ENCODE measurements at regions not wholly inside any gene's neighbourhood (a gene's known extent, or its start where the extent isn't known, plus 50 kb on each side); places are given as distances from the start of the nearest gene placed in this dataset.
"Not testable (repeated sequence)": the region's sequence is repeated elsewhere in the genome, so short reads cannot be mapped to it uniquely, and the experiment has no call there.

DNA sequence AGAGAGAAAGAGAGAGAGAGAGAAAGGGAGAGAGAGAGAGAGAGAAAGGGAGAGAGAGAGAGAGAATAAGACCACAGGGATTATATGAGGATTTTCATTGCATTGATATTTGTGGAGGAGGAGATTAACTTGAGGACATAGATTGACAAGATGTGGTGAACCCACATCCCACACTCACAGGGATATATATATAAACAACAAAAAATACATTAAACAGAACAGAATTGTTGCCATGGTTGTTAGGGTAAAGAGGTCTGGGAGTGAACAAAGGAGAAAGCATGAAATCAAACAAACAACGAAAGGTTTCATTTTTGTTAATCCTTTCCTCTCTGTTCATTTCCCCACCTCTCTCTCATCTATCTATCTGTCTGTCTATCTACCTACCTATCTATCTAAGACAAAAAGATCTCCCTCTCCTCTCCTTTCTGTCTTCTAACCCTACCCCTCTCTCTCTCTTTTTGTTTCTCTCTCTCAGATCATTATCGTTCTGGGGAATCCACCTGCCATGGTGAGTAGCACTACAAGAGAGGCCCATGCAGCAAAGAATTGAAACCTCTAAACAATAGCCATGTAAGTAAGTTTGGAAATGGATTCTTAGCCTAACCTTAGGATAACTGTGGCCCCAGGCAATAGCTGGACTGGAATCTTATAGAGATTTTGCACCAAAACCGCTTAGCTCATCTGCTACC lies 280.9 kb downstream of the RAP2B start:
- DNase-seq (ENCODE audit: low read depth): no peak

DNA sequence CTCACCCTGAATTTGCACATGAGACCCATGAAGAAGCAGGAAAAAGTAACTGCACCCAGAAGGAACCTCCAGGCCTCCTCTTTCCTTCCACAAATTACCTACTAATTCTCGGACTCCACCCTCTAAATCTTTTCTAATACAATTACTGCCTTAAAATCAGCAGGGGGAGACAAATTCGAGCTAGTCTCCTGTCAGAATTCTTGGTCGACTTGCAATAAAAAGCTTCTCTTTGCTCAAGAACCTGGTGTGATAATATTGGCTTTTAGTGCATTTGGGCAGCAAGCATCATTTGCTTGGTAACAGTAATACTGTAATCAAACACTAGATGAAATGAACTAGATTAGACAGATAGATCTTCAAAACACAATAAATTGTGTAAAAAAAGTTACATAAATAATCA lies 281.9 kb downstream of the RAP2B start:
- DNase-seq (ENCODE audit: low read depth): no peak

DNA sequence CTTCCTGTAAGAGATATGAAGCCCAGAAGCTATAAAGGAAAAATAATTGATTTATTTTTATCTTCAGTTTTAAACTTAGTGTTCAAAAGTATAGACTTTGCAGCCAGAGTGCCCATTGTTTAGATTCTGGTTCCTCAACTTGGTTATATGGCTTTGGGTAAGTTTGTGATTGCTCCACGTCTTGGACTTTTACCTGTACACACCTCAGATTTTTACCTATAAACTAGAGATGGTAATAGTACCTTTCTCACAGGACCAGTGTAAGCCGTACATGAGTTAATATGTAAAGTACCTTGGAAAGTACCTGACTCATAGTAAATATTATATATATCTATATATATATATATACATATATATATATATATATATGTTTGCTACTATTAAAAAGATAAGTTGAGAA lies 283.8 kb downstream of the RAP2B start:
- DNase-seq (ENCODE audit: low read depth): no peak

DNA sequence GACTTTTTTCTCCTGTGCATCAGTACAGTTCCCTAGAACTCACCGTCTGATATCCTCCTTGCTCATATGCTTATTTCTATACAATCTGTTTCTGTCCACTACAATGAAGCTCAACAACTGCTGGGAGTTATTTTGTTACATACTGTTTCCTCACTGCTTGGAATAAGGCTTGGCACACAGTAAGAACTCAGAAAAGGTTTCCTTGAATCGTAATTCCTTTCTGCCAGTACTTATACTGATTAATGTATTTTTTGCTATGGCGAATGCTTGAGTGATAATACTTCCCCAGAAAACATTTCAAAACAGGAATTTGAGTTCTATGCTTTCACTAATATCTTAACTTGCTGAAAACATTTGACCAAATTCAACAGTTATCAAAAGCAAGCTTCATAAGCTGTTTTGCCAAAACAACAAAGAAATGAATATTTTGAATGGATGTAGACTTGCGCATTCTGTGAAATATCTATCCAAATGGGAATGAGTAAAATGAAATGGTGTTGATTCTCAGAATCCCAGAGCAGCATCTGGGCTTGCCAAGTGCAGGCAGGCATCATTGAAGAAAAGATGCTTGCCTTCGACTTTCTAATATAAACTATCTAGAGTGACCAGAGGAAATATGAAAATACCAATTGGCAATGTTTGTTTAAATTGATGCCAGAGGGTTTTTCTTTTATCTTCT lies 286.3 kb downstream of the RAP2B start:
- DNase-seq (ENCODE audit: low read depth): no peak

DNA sequence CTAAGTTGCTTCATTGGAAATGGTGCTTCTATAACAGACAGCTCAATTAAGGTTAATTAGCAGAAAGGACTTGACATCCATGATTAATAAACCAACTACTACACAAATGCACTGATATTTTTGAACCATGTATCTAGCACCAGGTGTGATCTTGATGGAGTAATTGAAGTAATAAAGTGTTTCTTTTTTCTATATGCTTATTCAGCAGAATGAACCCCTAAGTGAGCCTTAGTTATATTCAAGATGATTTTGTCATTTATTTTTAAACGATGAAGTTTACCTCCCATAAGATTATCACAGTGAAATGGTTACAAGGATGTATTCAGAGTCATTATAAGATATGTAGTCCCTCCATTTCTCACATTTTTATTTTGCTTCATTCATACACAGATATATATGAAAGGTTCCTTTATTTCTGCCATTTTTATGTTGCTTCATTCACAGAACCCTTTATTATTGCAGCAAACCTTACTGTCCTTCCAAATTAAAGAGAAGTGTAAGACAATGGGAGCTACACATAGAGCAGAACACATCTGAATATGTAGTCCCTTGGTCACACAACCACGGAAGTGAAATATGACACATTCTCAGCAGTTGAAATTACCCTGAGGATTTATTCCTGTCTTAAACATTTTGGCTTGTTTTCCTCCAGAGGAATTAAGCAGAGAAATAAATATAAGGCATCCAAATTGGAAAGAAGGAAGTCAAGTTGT lies 295.0 kb downstream of the RAP2B start:
- no peak for DNase-seq (ENCODE audit: low read depth)

DNA sequence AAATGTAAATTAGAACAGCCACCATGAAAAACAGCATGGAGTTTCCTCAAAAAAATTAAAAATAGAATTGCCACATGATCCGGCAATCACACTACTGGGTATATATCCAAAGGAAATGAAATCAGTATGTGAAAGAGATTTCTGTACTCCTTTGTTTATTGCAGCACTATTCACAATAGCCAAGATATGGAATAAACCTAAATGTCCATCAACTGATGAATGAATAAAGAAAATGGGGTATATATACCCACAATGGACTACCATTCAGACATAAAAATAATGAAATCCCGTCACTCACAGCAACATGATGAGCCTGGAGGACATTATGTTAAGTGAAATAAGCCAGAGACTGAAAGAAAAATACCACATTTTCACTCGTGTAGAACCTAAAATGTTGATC lies 296.9 kb downstream of the RAP2B start:
- DNase-seq (ENCODE audit: low read depth): no peak

DNA sequence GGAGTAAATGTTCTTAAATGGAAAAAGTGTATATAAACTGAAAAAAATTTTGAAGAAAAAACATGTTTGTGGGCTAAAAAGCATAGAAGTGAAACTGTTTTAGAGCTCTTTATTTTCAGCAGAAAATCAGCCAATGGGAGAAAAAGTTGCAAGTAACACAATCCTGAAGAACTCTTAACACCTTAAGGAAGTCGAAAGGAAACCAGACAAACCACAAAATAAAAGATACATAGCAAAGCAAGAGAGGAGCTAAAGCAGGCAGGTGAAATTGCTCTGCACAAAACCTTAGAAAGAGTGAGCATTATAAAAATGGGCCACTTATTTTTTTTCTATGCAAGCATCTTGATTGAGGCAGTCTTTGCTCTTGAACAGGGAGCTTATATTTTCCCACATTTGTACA lies 300.5 kb downstream of the RAP2B start:
- no peak for DNase-seq (ENCODE audit: low read depth)

DNA sequence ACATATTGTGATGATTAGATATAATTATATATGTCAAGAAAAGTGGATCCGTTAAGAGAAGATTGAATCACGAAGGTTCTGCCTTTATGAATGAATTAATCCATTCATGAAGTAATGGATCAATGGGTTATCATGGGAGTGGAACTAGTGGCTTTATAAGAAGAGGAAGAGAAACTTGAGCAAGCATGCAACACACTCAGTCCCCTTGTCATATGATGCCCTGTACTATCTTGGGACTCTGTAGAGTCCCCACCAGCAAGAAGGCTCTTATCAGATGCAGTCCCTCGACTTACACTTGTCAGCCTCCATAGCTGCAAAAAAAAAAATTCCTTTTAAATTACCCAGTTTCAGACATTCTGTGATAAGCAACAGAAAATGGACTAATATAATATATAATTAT lies 301.9 kb downstream of the RAP2B start:
- DNase-seq (ENCODE audit: low read depth): no peak

DNA sequence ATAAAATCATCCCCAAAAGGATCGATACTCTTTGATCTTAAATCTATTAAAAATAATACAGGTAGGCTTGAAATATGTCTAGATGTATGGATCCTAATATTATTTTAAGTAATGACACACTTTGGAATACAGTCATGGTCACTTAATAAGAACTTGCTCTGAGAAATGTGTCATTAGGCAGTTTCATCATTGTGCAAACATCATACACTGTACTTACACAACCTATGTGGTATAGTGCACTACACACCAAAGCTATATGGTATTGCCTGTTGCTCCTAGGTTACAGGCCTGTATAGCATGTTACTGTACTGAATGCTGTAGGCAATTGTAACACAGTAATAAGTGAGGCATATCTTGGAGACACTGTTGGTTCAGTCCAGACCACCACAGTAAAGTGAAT lies 307.1 kb downstream of the RAP2B start:
- no peak for DNase-seq (ENCODE audit: low read depth)

DNA sequence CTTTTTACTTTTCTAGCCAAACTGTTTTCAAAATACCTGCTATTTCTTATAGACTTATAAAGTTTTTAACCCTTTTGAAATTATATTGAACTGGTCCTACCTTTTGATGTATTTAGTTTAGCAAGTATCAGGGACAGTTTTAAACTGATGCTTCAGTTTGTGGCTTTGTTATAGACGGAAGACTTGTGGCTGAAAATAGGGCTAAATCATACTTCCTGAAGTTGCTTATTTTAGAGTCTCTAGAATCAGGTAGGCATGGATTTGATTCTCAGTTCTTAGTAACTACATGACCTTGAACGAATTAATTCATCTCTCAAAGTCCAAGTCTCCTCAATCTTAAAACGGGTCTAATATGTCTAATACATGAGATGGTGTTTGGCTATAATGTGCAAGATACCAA lies 322.8 kb downstream of the RAP2B start:
- no peak for DNase-seq (ENCODE audit: low read depth)

DNA sequence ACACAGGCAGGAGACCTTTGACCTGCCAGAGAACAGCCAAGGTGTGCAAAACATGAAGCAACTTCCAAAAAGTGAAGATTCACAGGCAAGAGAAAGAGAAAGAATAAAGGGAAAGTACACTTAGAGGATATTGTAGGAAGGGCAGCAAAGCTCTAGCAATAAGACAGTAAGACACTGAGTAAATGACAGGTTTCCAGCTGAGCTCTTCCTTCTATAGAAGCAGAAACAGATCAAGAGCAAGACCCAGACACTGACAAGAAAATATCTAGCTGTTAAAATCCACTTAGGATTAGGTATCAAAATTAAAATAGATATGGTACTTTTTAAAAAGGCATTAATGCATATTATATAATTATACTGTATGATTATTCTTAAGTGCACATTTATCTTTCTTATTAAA lies 333.4 kb downstream of the RAP2B start:
- no peak for DNase-seq (ENCODE audit: low read depth)

DNA sequence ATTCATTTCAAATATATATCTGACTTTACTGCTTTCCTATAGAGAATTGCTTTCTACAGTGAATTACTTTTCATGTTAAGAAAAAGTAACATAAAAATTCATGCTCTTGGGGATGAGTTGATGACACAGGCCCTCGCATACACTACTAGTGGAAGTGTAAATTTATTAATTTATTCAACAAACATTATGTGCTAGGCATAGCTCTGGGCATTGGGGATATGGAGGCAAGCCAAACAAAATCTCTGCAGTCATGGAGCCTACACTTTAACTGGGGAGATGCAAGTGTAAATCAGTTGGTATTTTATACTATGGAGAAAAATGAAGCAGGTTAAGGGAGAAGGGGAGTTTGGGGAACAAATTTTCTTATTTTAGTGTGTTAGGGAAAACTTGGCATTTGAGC lies 340.7 kb downstream of the RAP2B start:
- DNase-seq (ENCODE audit: low read depth): no peak

DNA sequence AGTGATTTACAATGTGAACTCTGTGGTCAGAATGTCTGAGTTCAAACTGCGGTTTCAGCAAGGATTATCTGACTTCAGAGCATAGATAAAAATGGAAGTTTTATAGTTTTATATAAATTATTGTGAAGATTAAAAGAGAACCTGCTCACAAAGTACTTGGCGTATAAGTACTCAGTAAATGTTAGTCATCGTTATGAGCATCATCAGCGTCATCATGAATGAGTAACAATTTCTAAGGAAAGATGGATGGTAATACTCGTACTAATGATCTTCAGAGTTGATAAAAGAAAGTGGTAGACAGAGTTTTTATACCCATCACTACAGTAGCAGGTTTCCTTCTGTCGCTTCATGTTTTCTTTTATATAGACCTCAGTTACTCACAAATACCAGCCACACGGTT lies 341.8 kb downstream of the RAP2B start:
- no peak for DNase-seq (ENCODE audit: low read depth)

DNA sequence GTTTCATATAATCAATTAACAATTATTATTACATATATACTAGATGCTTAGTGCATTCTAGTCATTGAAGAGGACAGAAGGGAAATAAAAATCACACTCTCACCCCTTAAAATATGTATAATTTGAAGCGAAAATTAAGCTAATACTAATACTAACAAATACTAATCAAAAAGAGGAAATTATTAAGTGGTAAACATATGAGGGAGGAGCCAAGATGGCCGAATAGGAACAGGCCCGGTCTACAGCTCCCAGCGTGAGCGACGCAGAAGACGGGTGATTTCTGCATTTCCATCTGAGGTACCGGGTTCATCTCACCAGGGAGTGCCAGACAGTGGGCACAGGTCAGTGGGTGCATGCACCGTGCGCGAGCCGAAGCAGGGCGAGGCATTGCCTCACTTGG lies 344.2 kb downstream of the RAP2B start:
- DNase-seq (ENCODE audit: low read depth): not testable (repeated sequence)

DNA sequence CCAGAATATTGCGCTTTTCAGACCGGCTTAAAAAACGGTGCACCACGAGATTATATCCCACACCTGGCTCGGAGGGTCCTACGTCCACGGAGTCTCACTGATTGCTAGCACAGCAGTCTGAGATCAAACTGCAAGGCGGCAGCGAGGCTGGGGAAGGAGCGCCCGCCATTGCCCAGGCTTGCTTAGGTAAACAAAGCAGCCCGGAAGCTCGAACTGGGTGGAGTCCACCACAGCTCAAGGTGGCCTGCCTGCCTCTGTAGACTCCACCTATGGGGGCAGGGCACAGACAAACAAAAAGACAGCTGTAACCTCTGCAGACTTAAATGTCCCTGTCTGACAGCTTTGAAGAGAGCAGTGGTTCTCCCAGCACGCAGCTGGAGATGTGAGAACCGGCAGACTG lies 344.7 kb downstream of the RAP2B start:
- not testable (repeated sequence) for DNase-seq (ENCODE audit: low read depth)

DNA sequence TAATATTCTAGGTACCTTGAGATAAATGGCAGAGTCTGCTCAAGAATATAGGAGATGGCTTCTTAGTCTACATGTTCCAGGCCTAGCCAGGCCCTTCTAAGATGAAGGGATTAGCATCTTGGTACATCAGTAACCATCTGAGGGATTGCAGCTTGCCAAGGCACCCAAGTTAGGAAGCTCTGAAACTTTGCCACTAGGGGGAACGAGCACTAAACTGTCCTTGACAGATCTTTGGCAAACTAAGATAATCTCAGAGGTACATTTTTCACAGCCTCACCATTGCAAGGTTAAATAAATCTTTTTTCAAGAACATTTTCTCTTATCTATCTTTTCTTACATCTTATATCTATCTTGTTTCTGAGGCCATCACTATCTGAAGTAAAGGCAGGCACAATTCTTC lies 351.2 kb downstream of the RAP2B start:
- DNase-seq (ENCODE audit: low read depth): no peak

DNA sequence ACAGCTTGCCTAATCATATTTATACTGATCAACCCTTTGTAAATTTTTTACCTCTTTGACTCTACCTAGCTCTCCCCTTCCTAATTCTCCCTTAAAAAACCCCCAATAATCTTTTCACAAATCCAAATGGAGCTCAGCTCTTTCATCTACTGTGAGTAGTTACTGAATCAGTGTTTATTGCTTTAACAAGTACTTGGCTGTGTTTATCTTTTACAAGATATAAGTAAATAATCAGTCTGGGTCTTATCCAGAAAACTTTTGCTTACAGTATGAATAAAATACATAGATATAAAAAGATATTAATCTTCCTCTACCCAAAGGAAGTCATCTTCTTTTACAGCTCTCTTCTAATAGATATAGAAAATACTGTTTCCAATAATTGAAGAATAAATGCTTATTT lies 366.4 kb downstream of the RAP2B start:
- no peak for DNase-seq (ENCODE audit: low read depth)

DNA sequence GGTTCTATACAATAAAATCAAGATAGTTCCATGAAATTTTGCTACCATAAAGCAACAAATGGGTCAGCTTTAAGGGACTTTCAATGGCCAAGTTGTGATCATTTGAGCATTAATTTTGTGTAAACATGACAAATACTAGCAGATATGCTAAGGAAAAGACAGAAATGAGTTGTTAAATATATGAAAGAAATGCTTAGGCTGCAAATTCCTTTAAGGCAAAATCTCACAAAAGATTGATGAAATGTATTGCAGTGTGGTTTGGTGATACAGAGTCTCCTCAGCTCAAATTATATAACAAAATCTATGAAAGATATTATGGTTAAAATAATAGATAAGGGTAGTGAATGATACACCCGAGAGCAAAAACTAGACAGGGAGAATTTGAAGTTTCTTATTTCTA lies 377.2 kb downstream of the RAP2B start:
- no peak for DNase-seq (ENCODE audit: low read depth)

DNA sequence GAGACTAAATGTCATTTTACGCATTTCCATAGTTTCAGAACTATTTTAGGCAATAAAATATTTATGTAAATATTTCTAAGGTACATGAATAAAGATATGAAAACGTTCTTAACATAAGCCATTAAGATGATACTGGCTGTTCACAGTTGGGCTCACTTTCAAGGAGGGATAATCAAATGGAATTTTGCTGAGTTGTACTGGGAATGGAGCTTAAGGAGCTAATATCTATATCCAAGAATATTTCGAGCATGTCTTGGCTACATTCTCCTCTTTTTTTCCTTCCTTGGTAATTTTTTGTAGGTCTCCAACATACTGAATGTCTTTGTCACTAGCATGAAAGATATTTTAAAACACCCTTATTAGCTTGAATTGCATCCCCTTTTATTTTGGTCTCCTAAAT lies 383.4 kb downstream of the RAP2B start:
- no peak for DNase-seq (ENCODE audit: low read depth)

DNA sequence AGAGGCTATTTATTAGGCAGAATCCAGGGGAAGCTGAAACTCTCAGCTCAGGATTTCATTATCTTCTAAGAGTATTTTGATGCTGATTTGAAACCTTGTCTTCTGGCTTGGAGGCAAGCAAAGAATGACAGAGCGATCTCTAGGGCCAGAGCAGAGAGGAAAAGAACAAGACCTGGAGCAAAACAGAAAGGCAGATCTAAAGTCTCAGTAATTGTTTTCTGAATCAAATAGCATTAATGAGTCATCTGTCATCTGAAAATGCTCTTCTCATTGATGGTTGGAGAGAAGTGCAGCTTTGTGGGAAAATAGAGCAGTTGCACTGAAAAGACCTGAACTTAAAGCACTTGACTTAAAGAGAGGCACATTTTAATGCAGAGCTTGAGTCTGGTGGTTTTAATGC lies 385.9 kb downstream of the RAP2B start:
- DNase-seq (ENCODE audit: low read depth): no peak

DNA sequence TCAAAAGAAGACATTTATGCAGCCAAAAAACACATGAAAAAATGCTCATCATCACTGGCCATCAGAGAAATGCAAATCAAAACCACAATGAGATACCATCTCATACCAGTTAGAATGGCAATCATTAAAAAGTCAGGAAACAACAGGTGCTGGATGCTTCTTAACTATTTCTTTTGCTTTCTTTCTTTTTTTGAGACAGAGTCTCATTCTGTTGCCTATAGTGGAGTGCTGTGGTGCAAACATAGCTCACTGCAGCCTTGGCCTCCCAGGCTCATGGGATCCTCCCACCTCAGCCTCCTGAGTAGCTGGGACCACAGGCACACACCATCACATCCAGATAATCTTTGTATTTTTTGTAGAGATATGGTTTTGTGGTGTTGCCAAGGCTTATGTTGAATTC lies 387.7 kb downstream of the RAP2B start:
- not testable (repeated sequence) for DNase-seq (ENCODE audit: low read depth)

DNA sequence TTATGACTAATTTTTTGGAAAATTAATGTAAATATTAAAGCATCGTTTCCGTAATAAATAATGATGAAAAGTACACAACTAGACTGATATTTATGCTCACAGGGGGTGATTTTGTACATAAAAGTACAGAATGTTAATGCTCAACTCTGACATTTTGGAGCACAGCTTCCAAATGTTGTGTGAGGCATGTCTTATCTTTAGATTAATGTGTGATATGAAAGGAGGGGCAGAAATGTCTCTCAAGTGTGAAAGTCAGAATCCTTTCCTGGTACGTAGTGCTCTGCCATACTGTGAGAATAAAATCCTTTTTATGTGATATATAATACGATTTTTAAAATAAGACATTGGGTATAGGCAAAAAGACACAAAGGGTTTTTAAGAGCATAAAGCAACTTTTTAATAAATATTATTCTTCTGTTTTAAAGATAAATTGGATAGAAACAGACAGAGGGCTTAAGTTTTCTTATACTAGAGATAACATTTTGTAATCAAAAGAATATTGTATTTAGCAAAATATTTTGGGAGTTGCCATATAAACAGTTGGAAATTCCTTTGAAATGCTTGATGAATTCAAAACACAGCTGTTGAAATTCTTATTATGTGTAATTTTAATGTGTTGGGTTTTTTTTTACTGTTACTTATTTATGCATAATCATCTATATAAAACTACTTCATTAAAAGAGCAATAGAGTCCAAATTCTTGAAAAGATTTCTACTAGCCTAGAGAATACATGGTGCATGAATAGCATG lies 389.7 kb downstream of the RAP2B start:
- no peak for DNase-seq (ENCODE audit: low read depth)
